ENCODE measurements at regions not wholly inside any gene's neighbourhood (a gene's known extent, or its start where the extent isn't known, plus 50 kb on each side); places are given as distances from the start of the nearest gene placed in this dataset.
"Not testable (repeated sequence)": the region's sequence is repeated elsewhere in the genome, so short reads cannot be mapped to it uniquely, and the experiment has no call there.

- no peak for DNase-seq (ENCODE audit: low spot score)
Measured at GRCh38 chr9:32200896-32201295, 183.5 kb upstream of the ACO1 start.

DNA sequence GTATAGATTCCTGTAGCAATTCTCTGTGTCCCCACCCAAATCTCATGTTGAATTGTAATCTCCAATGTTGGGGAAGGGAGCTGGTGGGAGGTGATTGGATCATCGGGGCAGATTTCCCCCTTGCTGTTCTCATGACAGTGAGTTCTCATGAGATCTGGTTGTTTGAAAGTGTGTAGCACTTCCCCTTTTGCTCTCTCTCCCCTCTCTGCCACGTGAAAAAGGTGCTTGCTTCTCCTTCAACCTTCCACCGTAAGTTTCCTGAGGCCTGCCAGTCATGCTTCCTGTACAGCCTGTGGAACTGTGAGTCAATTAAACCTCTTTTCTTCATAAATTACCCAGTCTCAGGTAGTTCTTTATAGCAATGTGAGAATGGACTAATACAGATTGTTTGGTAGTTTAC is 175.3 kb upstream of the ACO1 start:
- DNase-seq (ENCODE audit: low spot score), result not testable (repeated sequence)

DNA sequence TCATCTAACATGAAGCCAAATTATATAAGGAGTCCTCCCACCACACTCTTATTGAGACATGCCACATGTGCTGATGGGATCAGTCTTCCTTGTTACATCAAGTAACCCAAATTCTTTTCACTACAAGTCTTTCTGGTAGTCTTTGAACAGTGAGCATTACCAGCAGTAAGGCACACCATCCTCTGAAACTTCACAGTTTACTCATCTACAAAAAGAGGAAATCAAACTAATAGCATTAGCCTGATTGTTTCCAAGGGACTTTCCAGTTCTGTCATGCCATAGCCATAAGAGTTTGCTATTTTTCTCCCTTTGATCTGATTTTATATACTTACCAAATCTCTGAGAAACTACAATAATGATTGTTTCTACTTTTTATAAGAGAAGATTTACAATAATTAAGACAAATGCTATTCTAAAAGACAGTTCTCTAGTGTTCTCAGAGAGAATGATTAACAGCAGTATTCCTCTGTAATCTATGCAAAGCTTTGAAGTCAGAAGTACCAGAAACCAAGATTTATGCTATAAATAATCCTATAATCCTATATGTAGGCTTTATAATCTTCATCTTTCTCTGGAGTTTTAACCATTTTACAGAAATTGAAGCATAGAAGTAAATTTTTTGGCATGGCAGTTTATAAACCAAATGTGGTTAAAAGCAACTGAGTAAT is 166.2 kb upstream of the ACO1 start:
- DNase-seq (ENCODE audit: low spot score), result no peak

- DNase-seq (ENCODE audit: low spot score), result no peak
Measured at GRCh38 chr9:32220750-32221149, 163.7 kb upstream of the ACO1 start.

- no peak for DNase-seq (ENCODE audit: low spot score)
Measured at GRCh38 chr9:32234451-32234850, 150.0 kb upstream of the ACO1 start.

GRCh38 chr9:32247168-32247567 is 137.3 kb upstream of the ACO1 start:
- DNase-seq (ENCODE audit: low spot score), result no peak

GRCh38 chr9:32248189-32248712 is 136.2 kb upstream of the ACO1 start:
- no peak for DNase-seq (ENCODE audit: low spot score)

GRCh38 chr9:32251539-32251938 is 132.9 kb upstream of the ACO1 start:
- no peak for DNase-seq (ENCODE audit: low spot score)

- DNase-seq (ENCODE audit: low spot score), result no peak
Measured at GRCh38 chr9:32253731-32254130, 130.7 kb upstream of the ACO1 start.

DNA sequence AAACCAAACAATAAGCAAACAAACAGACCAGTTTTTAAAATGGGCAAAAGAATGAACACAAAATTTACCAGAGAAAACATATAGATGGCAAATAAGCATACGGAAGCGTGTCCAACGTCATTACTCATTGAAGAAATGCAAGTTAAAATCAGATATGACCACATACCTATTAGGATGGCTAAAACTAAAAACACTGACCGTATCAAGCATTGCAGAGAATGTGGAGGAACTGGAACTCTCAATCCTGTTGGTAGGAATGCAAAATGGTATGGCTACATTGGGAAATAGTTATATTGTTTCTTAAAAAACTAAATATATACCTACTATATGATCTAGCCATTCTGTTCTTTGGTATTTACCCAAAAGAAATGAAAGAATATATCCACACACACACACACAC is 129.4 kb upstream of the ACO1 start:
- no peak for DNase-seq (ENCODE audit: low spot score)

DNA sequence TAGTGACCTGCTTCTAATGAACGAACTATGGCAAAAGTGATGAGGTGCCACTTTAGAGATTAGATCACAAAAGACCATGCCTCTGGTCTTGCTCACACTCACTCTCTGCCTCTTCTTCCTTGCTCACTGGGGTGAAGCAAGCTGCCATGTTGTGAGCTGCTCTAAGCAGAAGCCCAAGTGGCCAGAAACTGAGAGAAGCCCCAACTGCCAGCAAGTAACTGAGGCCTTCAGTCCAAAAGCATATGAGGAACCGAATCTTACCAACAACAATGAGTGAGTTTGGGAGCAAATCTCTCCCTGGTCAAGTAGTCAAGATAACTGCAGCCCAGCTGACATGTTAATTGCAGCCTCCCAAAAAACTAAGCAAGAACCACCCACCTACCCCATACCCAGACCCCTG is 126.0 kb upstream of the ACO1 start:
- DNase-seq (ENCODE audit: low spot score), result no peak

DNA sequence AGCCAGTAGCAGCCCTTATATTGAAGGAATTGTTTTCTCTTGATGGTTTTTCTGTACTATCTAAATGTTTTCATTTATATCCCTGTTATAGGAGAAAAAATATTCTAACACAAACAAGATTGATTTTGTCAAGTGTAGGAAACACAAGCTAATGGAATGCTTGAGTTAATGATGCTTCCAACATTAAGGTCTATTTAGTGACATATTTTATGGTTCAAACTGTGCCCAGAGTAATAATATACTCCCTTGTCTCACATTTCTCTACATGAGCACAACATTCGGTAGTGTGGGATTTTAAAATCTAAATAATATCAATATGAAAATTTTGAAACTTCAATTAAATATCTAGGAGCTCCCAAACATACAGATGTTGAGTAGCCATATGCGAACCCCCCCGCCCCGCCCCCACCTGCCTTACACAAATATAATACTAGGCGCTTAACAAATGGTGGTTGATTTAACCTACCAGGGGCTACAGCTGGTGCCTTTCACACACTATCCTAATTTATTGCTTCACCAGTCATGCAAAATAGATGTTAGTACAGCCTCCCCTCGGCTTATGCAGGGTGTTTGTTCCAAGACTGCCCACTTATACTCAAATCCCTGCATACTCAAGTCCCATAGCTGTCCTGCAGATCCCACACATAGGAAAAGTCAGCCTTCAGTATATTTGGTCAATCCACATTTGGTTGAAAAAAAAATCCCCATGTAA is 124.1 kb upstream of the ACO1 start:
- DNase-seq (ENCODE audit: low spot score), result no peak

- DNase-seq (ENCODE audit: low spot score), result no peak
Measured at GRCh38 chr9:32264170-32264864, 120.1 kb upstream of the ACO1 start.

GRCh38 chr9:32265037-32265436 is 119.4 kb upstream of the ACO1 start:
- DNase-seq (ENCODE audit: low spot score), result no peak

DNA sequence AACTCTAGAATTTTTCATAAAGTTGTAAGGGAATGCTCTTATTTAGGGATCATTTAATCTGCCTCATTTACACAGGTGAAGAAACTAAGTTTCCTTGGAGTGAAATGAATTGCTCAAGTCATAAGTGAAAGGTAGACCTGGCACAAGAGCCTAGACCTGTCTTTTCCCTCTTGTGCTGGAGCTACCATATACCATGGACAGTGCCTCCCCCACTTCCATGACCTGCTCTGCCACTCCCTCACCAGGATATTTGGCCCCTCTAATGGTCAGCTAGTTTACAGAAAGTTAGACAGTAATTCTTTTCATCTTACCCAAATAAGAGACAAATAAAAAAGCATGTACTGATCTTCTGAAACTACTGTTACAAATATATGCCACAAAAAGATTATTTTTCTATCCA is 105.5 kb upstream of the ACO1 start:
- no peak for DNase-seq (ENCODE audit: low spot score)

DNA sequence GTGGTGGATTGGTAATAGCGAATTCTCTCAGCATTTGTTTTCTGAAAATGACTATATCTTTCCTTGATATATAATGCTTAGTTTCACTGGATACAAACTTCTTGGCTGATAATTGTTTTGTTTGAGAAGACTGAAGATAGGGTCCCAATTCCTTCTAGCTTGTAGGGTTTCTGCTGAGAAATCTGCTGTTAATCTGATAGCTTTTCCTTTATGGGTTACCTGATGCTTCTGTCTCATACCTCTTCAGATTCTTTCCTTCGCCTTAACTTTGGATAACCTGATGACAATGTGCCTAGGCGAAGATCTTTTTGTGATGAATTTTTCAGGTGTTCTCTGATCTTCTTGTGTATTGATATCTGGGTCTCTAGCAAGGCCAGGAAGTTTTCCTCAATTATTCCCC is 94.7 kb upstream of the ACO1 start:
- no peak for DNase-seq (ENCODE audit: low spot score)

DNA sequence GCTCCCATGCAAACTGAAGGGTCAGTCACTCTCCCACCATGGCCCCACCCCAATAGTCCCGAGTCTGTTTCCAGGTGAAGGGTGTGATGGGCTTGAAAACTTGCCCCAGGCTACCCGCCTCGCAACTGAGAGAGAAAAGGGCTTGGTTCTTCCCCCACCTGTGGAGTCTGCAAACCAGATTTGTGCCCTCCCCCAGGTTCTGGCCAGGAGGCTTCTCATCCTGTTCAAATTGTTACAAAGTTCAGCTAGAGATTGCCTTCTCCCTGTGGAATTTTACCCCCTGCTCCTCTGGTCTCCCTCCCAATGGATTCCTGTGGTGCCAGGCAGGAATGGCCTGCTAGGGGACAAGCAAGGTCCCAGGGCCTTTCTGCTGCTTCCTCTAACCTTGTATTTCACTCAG is 93.1 kb upstream of the ACO1 start:
- no peak for DNase-seq (ENCODE audit: low spot score)

DNA sequence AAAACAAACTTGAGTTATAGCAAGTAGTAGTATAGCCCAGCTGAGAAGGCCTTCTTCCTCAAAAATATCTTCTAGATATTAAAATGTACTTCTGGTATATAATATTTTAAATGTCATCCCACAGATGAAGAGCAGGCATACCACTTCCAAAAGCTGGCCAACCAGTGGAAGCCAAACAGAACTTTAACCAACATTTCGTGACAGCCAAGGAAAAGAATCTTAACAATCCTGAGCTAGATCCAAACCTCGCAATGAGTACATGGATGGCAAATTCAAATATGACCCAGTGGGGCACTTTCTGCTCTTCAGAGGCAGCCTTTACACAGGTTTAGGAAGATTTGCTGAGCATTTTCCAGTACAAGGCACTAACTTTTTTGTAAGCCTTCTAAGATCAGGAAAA is 91.8 kb upstream of the ACO1 start:
- DNase-seq (ENCODE audit: low spot score), result no peak

GRCh38 chr9:32293091-32293490 is 91.4 kb upstream of the ACO1 start:
- no peak for DNase-seq (ENCODE audit: low spot score)

- DNase-seq (ENCODE audit: low spot score), result no peak
Measured at GRCh38 chr9:32294106-32294505, 90.3 kb upstream of the ACO1 start.

GRCh38 chr9:32300373-32300772 is 84.1 kb upstream of the ACO1 start:
- no peak for DNase-seq (ENCODE audit: low spot score)

- DNase-seq (ENCODE audit: low spot score), result no peak
Measured at GRCh38 chr9:32304495-32304894, 79.9 kb upstream of the ACO1 start.

GRCh38 chr9:32306006-32306405 is 78.4 kb upstream of the ACO1 start:
- DNase-seq (ENCODE audit: low spot score), result no peak

All from AG08395 (cell line).